WTC11 (cell line): ENCODE measurements at regions not wholly inside any gene's neighbourhood (a gene's known extent, or its start where the extent isn't known, plus 50 kb on each side); places are given as distances from the start of the nearest gene placed in this dataset.

Experiments used
- ATAC-seq: fragments of 200-7000 bp; cut with Tn5 transposase; 2 replicates; pipeline ENCODE4 v1.10.0; 2021; ENCODE audit warnings: mild to moderate bottlenecking, moderate library complexity
- CTCF ChIA-PET: fragments of 300-600 bp; sonication (Branson Sonifier 250); formaldehyde crosslinking; loops from one replicate; lab custom pipeline; 2021; ENCODE audit warnings: antibody characterized with exemption; lab: Charles Lee
- POLR2A ChIA-PET: fragments of 350-600 bp; sonication (Branson Sonifier 250); formaldehyde crosslinking; loops from one replicate; lab custom pipeline; 2021; ENCODE audit warnings: antibody characterized with exemption; lab: Charles Lee
- DNase-seq: peaks from one replicate; pipeline ENCODE4 v3.0.0; 2021; ENCODE audit warnings: low spot score
- H3K27ac Mint-ChIP-seq: 2 replicates; pipeline ENCODE4 v1.8.0; 2021; ENCODE audit warnings: mixed read lengths
- H3K27me3 Mint-ChIP-seq: 2 replicates; pipeline ENCODE4 v1.8.0; 2021; ENCODE audit warnings: low read depth, mild to moderate bottlenecking, moderate library complexity, mixed read lengths
- H3K36me3 Mint-ChIP-seq: 2 replicates; pipeline ENCODE4 v1.8.0; 2021; ENCODE audit warnings: mixed read lengths
- H3K4me1 Mint-ChIP-seq: 2 replicates; pipeline ENCODE4 v1.8.0; 2022; ENCODE audit warnings: mixed read lengths
- H3K4me3 Mint-ChIP-seq: 2 replicates; pipeline ENCODE4 v1.8.0; 2021; ENCODE audit warnings: mild to moderate bottlenecking, moderate library complexity, mixed read lengths
- H3K9me3 Mint-ChIP-seq: 2 replicates; pipeline ENCODE4 v1.8.0; 2021; ENCODE audit warnings: mixed read lengths
- ESRRA ChIP-seq: sonication (generic); formaldehyde crosslinking; IDR thresholded peaks from 2 replicates; pipeline ENCODE4 v1.8.1; 2022; ENCODE audit warnings: mild to moderate bottlenecking, missing genetic modification reagents, borderline replicate concordance
- FOXK1 ChIP-seq: sonication (generic); formaldehyde crosslinking; IDR thresholded peaks from 2 replicates; pipeline ENCODE4 v1.8.0; 2022; ENCODE audit warnings: mild to moderate bottlenecking, moderate library complexity, missing genetic modification reagents
- FOXP1 ChIP-seq: sonication (generic); formaldehyde crosslinking; IDR thresholded peaks from 2 replicates; pipeline ENCODE4 v1.8.0; 2022; ENCODE audit warnings: missing genetic modification reagents, mild to moderate bottlenecking, moderate library complexity, borderline replicate concordance
- GRHL2 ChIP-seq: fragments of 250-450 bp; sonication (Bioruptor Pico); IDR thresholded peaks from 2 replicates; pipeline ENCODE4 v1.8.0; 2022; ENCODE audit warnings: mild to moderate bottlenecking, moderate library complexity; ENCODE audit not compliant: insufficient replicate concordance, severe bottlenecking
- GTF2I ChIP-seq: fragments of 250-450 bp; sonication (Bioruptor Pico); conservative IDR thresholded peaks from 2 replicates; pipeline ENCODE4 v1.4.0; 2021; ENCODE audit warnings: mild to moderate bottlenecking
- HMGXB4 ChIP-seq: sonication (generic); formaldehyde crosslinking; IDR thresholded peaks from 2 replicates; pipeline ENCODE4 v1.8.1; 2023; ENCODE audit warnings: mild to moderate bottlenecking, moderate library complexity, missing genetic modification reagents
- IRF2 ChIP-seq: sonication (generic); formaldehyde crosslinking; IDR thresholded peaks from 2 replicates; pipeline ENCODE4 v1.8.0; 2022; ENCODE audit warnings: low read depth, missing genetic modification reagents, borderline replicate concordance
- JAZF1 ChIP-seq: fragments of 250-450 bp; sonication (Bioruptor Pico); IDR thresholded peaks from 2 replicates; pipeline ENCODE4 v1.9.0; 2021; ENCODE audit warnings: moderate library complexity, mild to moderate bottlenecking, inconsistent platforms
- JUN ChIP-seq: sonication (generic); formaldehyde crosslinking; IDR thresholded peaks from 2 replicates; pipeline ENCODE4 v1.8.0; 2023; ENCODE audit warnings: mild to moderate bottlenecking, missing genetic modification reagents
- KAT7 ChIP-seq: sonication (generic); formaldehyde crosslinking; IDR thresholded peaks from 2 replicates; pipeline ENCODE4 v1.8.1; 2023; ENCODE audit warnings: missing genetic modification reagents, mild to moderate bottlenecking, borderline replicate concordance
- MAX ChIP-seq: sonication (generic); formaldehyde crosslinking; IDR thresholded peaks from 2 replicates; pipeline ENCODE4 v1.8.0; 2022; ENCODE audit warnings: mild to moderate bottlenecking, missing genetic modification reagents
- NR1H2 ChIP-seq: sonication (generic); formaldehyde crosslinking; IDR thresholded peaks from 2 replicates; pipeline ENCODE4 v1.9.0; 2021; ENCODE audit warnings: mild to moderate bottlenecking, moderate library complexity, missing genetic modification reagents
- NR3C1 ChIP-seq: sonication (generic); formaldehyde crosslinking; conservative IDR thresholded peaks from 2 replicates; pipeline ENCODE4 v1.8.1; 2023; ENCODE audit warnings: low read depth, mild to moderate bottlenecking, missing genetic modification reagents
- RELA ChIP-seq: sonication (generic); formaldehyde crosslinking; IDR thresholded peaks from 2 replicates; pipeline ENCODE4 v1.8.1; 2022; ENCODE audit warnings: missing genetic modification reagents, mild to moderate bottlenecking, borderline replicate concordance
- TEAD1 ChIP-seq: sonication (generic); formaldehyde crosslinking; IDR thresholded peaks from 2 replicates; pipeline ENCODE4 v1.8.0; 2022; ENCODE audit warnings: mild to moderate bottlenecking, missing genetic modification reagents
- ZNF396 ChIP-seq: fragments of 250-450 bp; sonication (Bioruptor Pico); IDR thresholded peaks from 2 replicates; pipeline ENCODE4 v1.8.0; 2021; ENCODE audit warnings: mild to moderate bottlenecking, moderate library complexity, borderline replicate concordance
- ZNF416 ChIP-seq: fragments of 250-450 bp; sonication (Bioruptor Pico); IDR thresholded peaks from 2 replicates; pipeline ENCODE4 v1.9.0; 2021; ENCODE audit warnings: mild to moderate bottlenecking, inconsistent platforms
- ZNF671 ChIP-seq: fragments of 250-450 bp; sonication (Bioruptor Pico); IDR thresholded peaks from 2 replicates; pipeline ENCODE4 v1.8.0; 2021; ENCODE audit warnings: mild to moderate bottlenecking
- TF ChIP-seq, protein P1 (sequence below): sonication (generic); formaldehyde crosslinking; conservative IDR thresholded peaks from 2 replicates; pipeline ENCODE4 v1.8.1; 2023; ENCODE audit warnings: mild to moderate bottlenecking, low read depth, missing genetic modification reagents, moderate library complexity
- TF ChIP-seq, protein P2 (sequence below): sonication (generic); formaldehyde crosslinking; IDR thresholded peaks from 2 replicates; pipeline ENCODE4 v1.8.1; 2023; ENCODE audit warnings: mild to moderate bottlenecking, missing genetic modification reagents, borderline replicate concordance
- TF ChIP-seq, protein P3 (sequence below): sonication (generic); formaldehyde crosslinking; IDR thresholded peaks from 2 replicates; pipeline ENCODE4 v1.8.0; 2023; ENCODE audit warnings: missing genetic modification reagents, mild to moderate bottlenecking, borderline replicate concordance
- TF ChIP-seq, protein P4 (sequence below): sonication (generic); formaldehyde crosslinking; IDR thresholded peaks from 2 replicates; pipeline ENCODE4 v1.8.0; 2022; ENCODE audit warnings: mild to moderate bottlenecking, missing genetic modification reagents

DNA sequence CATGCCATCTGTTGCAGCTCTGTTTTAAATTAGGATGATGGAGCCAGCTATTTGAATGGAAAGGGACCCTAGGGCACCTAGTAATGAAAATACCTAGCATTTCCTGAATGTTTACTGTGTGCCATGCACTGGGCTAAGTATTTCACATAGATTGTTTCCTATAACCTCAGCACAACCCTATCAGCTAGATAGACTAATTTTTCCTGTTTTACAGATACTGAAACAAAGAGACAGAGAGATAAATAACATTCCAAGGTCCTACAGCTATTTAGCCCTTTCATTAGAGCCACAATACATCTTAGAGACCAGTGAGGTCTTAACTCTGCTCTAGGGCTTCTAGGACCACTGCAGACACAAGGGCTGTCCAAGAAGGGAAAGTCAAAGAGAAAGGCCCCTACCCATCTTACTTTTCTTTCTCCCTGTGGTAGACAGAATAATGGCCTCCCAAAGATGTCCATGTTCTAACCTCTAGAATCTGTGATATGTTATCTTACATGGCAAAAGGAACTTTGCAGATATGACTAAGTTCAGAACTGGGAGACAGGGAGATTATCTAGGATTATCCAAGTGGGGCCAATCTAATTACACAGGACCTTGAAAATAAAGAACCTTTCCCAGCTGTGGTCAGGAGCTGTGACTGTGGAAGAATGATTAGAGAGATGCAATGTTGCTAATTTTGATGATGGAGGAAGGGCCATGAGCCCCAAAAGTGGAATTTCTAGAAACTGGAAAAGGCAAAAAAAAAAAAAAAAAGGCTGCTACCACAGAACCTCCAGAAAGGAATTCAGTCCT, 157.0 kb downstream of the CCDC34 start:
- H3K4me3 Mint-ChIP-seq: no peak overlapping the region
- H3K4me1 Mint-ChIP-seq: peaks cover 33% of the 10 kb centered on the region
- ATAC-seq (no peak), DNase-seq (no peak)
- no peak for TF ChIP-seq FOXK1 (CRISPR knock-in tag)
- TF ChIP-seq, protein P1, sequence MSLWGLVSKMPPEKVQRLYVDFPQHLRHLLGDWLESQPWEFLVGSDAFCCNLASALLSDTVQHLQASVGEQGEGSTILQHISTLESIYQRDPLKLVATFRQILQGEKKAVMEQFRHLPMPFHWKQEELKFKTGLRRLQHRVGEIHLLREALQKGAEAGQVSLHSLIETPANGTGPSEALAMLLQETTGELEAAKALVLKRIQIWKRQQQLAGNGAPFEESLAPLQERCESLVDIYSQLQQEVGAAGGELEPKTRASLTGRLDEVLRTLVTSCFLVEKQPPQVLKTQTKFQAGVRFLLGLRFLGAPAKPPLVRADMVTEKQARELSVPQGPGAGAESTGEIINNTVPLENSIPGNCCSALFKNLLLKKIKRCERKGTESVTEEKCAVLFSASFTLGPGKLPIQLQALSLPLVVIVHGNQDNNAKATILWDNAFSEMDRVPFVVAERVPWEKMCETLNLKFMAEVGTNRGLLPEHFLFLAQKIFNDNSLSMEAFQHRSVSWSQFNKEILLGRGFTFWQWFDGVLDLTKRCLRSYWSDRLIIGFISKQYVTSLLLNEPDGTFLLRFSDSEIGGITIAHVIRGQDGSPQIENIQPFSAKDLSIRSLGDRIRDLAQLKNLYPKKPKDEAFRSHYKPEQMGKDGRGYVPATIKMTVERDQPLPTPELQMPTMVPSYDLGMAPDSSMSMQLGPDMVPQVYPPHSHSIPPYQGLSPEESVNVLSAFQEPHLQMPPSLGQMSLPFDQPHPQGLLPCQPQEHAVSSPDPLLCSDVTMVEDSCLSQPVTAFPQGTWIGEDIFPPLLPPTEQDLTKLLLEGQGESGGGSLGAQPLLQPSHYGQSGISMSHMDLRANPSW (CRISPR knock-in tag): no peak
- no peak for TF ChIP-seq JAZF1 (CRISPR knock-in tag)
- TF ChIP-seq, protein P2, sequence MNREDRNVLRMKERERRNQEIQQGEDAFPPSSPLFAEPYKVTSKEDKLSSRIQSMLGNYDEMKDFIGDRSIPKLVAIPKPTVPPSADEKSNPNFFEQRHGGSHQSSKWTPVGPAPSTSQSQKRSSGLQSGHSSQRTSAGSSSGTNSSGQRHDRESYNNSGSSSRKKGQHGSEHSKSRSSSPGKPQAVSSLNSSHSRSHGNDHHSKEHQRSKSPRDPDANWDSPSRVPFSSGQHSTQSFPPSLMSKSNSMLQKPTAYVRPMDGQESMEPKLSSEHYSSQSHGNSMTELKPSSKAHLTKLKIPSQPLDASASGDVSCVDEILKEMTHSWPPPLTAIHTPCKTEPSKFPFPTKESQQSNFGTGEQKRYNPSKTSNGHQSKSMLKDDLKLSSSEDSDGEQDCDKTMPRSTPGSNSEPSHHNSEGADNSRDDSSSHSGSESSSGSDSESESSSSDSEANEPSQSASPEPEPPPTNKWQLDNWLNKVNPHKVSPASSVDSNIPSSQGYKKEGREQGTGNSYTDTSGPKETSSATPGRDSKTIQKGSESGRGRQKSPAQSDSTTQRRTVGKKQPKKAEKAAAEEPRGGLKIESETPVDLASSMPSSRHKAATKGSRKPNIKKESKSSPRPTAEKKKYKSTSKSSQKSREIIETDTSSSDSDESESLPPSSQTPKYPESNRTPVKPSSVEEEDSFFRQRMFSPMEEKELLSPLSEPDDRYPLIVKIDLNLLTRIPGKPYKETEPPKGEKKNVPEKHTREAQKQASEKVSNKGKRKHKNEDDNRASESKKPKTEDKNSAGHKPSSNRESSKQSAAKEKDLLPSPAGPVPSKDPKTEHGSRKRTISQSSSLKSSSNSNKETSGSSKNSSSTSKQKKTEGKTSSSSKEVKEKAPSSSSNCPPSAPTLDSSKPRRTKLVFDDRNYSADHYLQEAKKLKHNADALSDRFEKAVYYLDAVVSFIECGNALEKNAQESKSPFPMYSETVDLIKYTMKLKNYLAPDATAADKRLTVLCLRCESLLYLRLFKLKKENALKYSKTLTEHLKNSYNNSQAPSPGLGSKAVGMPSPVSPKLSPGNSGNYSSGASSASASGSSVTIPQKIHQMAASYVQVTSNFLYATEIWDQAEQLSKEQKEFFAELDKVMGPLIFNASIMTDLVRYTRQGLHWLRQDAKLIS: no peak
- TF ChIP-seq GRHL2 (CRISPR knock-in tag): no peak
- no peak for TF ChIP-seq GTF2I (CRISPR knock-in tag)
- no peak for TF ChIP-seq HMGXB4 (CRISPR knock-in tag)
- no peak for TF ChIP-seq KAT7
- TF ChIP-seq FOXP1 (CRISPR knock-in tag): no peak
- no peak for TF ChIP-seq MAX (CRISPR knock-in tag)
- TF ChIP-seq NR1H2 (CRISPR knock-in tag): no peak
- no peak overlapping the region for H3K27ac Mint-ChIP-seq
- H3K9me3 Mint-ChIP-seq: no peaks in the 10 kb centered on the region
- H3K27me3 Mint-ChIP-seq: no peaks in the 10 kb centered on the region
- ChIA-PET POLR2A (no interaction called here), CTCF (no interaction called here)
- H3K36me3 Mint-ChIP-seq: peaks cover 21% of the 10 kb centered on the region

DNA sequence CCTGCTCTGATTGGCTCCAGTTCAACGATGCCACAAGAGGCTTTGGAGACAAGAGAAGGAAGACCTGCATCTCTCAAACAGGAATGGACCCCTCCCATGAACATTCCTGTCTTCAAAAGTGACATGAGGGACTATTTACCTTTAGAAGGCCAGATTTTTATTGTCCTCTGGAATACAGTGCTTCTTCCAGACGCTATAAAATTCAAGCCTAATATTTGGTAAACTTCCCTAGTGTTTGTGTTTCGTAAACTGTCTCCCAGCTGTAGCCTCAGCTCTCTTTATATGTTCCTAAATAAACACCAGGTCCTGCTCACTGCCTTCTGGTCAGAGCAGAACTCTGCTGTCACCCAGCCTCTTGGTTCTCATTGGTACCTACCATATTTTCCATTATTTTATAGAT, 157.8 kb downstream of the CCDC34 start:
- Mint-ChIP-seq H3K4me3 (no peak overlapping the region), H3K27ac (no peak overlapping the region; the same call in 1 of the 2 replicates), H3K27me3 (no peaks in the 10 kb centered on the region), H3K36me3 (peaks cover 21% of the 10 kb centered on the region), H3K4me1 (peaks cover 34% of the 10 kb centered on the region), H3K9me3 (no peaks in the 10 kb centered on the region)
- no peak for DNase-seq
- ATAC-seq: no peak
- CTCF ChIA-PET: no interaction called here
- TF ChIP-seq ZNF416 (CRISPR knock-in tag): no peak
- TF ChIP-seq IRF2 (CRISPR knock-in tag): no peak
- TF ChIP-seq ZNF671 (CRISPR knock-in tag): no peak
- TF ChIP-seq NR3C1 (CRISPR knock-in tag): no peak
- TF ChIP-seq JUN (CRISPR knock-in tag): no peak
- TF ChIP-seq, protein P3, sequence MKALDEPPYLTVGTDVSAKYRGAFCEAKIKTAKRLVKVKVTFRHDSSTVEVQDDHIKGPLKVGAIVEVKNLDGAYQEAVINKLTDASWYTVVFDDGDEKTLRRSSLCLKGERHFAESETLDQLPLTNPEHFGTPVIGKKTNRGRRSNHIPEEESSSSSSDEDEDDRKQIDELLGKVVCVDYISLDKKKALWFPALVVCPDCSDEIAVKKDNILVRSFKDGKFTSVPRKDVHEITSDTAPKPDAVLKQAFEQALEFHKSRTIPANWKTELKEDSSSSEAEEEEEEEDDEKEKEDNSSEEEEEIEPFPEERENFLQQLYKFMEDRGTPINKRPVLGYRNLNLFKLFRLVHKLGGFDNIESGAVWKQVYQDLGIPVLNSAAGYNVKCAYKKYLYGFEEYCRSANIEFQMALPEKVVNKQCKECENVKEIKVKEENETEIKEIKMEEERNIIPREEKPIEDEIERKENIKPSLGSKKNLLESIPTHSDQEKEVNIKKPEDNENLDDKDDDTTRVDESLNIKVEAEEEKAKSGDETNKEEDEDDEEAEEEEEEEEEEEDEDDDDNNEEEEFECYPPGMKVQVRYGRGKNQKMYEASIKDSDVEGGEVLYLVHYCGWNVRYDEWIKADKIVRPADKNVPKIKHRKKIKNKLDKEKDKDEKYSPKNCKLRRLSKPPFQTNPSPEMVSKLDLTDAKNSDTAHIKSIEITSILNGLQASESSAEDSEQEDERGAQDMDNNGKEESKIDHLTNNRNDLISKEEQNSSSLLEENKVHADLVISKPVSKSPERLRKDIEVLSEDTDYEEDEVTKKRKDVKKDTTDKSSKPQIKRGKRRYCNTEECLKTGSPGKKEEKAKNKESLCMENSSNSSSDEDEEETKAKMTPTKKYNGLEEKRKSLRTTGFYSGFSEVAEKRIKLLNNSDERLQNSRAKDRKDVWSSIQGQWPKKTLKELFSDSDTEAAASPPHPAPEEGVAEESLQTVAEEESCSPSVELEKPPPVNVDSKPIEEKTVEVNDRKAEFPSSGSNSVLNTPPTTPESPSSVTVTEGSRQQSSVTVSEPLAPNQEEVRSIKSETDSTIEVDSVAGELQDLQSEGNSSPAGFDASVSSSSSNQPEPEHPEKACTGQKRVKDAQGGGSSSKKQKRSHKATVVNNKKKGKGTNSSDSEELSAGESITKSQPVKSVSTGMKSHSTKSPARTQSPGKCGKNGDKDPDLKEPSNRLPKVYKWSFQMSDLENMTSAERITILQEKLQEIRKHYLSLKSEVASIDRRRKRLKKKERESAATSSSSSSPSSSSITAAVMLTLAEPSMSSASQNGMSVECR (CRISPR knock-in tag): no peak
- TF ChIP-seq TEAD1 (CRISPR knock-in tag): no peak
- no peak for TF ChIP-seq ESRRA
- no peak for TF ChIP-seq ZNF396
- TF ChIP-seq, protein P4, sequence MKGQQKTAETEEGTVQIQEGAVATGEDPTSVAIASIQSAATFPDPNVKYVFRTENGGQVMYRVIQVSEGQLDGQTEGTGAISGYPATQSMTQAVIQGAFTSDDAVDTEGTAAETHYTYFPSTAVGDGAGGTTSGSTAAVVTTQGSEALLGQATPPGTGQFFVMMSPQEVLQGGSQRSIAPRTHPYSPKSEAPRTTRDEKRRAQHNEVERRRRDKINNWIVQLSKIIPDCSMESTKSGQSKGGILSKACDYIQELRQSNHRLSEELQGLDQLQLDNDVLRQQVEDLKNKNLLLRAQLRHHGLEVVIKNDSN: no peak
- TF ChIP-seq RELA: no peak
- POLR2A ChIA-PET: no interaction called here
